ENCODE measurements at regions not wholly inside any gene's neighbourhood (a gene's known extent, or its start where the extent isn't known, plus 50 kb on each side); places are given as distances from the start of the nearest gene placed in this dataset.
"Not testable (repeated sequence)": the region's sequence is repeated elsewhere in the genome, so short reads cannot be mapped to it uniquely, and the experiment has no call there.

GRCh38 chr12:33033999-33034398 lies 137.4 kb upstream of the PKP2 start:
- DNase-seq (ENCODE audit: low spot score) = not testable (repeated sequence)

DNA sequence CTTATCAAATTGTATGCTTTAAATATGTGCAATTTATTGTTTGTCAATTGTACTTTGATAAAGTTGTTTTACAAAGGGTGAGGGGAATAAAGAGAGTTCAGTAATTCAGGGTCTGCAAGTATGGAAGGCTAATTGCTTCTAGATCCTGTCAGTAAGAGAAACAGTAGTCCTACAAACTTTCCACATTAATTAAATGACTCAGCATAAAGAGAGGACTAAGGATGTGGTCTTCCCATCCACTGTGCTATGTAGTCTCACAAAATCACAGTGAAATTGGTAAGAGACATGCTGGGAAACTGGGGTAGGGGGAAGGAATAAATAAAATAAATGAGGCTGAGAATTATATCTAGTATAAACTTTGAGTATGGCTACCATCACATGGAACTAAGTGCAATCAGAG lies 130.2 kb upstream of the PKP2 start:
- DNase-seq (ENCODE audit: low spot score) = no peak

DNA sequence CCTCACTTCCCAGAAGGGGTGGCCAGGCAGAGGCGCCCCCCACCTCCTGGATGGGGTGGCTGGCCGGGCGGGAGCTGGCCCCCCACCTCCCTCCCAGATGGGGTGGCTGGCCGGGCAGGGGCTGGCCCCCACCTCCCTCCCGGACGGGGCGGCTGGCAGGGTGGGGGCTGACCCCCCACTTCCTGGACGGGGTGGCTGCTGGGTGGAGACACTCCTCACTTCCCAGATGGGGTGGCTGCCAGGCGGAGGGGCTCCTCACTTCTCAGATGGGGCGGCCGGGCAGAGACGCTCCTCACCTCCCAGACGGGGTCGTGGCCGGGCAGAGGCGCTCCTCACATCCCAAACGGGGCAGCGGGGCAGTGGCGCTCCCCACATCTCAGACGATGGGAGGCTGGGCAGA lies 126.1 kb upstream of the PKP2 start:
- DNase-seq (ENCODE audit: low spot score) = not testable (repeated sequence)

GRCh38 chr12:33017029-33017428 lies 120.5 kb upstream of the PKP2 start:
- DNase-seq (ENCODE audit: low spot score) = not testable (repeated sequence)

- no peak for DNase-seq (ENCODE audit: low spot score)
Observed at GRCh38 chr12:33012226-33012625, 115.6 kb upstream of the PKP2 start.

DNA sequence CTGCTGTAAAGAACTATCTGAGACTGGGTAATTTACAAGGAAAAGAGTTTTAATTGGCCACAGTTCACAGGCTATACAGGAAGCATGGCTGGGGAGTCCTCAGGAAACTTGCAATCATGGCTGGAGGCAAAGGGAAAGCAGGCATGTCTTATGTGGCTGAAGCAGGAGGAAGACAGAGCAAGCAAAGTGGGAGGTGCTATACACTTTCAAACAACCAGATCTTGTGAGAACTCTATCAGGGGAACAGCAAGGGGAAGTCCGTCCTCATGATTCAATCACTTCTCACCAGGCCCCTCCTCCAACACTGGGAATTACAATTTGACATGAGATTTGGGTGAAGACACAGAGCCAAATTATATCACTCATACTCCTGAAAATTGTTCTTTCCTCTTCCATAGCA lies 109.5 kb upstream of the PKP2 start:
- DNase-seq (ENCODE audit: low spot score) = no peak

- no peak for DNase-seq (ENCODE audit: low spot score)
Observed at GRCh38 chr12:33000016-33000415, 103.4 kb upstream of the PKP2 start.

DNA sequence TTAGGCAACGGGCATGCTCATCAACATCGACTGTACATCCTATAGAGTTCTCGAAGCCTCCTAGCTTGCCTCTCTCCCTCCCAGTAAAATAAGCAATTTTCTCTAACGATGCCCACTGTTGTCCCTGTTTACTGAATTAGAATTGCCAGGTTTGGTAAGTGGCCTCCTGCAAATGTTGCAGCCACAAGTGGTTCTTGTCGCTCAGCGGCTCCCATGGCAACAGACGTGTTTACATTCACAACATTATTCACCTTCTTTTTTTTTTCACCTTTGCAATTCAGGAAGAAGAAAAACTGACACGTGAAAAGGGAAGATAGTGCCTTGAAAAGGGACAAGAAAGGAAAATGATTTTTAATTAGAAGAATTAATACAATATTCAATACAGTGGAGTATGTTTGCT lies 100.9 kb upstream of the PKP2 start:
- no peak for DNase-seq (ENCODE audit: low spot score)

DNA sequence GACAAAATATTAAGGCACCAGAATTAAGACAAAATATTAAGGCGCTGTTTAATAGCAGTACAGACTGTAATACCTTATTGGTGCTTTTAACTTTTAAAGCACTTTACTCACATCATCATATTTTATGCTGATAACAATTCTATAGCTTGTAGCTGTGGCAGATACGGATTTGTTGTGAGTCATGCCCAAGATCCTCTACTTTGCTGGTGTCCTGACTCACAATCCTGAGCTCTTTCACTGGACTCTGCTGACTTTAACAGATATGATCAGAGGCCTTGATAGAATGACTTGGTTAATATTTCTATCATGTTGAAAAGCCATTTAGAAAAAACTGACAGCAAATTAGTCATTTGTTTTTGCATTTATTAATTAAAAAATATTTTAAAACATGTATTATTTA lies 99.0 kb upstream of the PKP2 start:
- no peak for DNase-seq (ENCODE audit: low spot score)

- no peak for DNase-seq (ENCODE audit: low spot score)
Observed at GRCh38 chr12:32993404-32993803, 96.8 kb upstream of the PKP2 start.

GRCh38 chr12:32989705-32990104 lies 93.1 kb upstream of the PKP2 start:
- no peak for DNase-seq (ENCODE audit: low spot score)

- DNase-seq (ENCODE audit: low spot score) = no peak
Observed at GRCh38 chr12:32988982-32989381, 92.4 kb upstream of the PKP2 start.

GRCh38 chr12:32987512-32987911 lies 90.9 kb upstream of the PKP2 start:
- DNase-seq (ENCODE audit: low spot score) = no peak

DNA sequence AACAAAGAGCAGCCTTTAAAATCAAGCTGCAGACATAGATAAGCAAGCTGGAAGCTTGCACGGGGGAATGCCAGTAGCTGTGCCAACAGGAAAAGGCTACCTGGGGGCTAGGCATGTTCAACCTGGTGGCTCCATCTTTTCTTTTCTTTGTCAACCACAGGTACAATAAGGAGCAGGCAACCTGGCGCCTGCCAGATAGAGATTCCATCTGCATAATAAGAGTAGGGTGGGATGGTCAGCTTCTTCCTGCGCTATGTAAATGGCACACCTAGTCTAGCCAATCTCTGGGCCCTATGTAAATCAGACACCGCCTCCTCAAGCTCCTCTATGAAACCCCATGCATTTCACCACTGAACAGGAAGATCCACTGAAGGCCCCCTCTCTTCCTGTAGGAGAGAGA lies 87.4 kb upstream of the PKP2 start:
- DNase-seq (ENCODE audit: low spot score) = no peak

DNA sequence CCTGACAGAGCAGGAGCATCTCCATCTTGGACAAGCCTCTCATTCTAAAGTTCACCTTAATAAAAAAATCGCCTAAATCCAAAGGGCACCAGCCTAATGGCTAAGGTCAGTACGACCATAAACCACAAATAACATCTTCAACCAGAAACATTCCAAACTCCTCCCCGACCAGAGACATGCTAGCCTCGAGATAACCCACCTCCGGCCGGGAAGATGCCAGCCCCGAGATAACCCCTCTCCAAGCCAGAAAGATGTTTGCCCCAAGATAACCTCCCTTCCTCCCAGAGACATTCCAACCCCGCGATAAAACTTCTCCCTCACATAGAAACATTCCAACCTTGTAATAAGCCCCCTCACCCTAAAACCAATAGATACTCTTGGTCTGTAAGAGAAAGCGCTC lies 86.8 kb upstream of the PKP2 start:
- no peak for DNase-seq (ENCODE audit: low spot score)

- no peak for DNase-seq (ENCODE audit: low spot score)
Observed at GRCh38 chr12:32981139-32981538, 84.6 kb upstream of the PKP2 start.

DNA sequence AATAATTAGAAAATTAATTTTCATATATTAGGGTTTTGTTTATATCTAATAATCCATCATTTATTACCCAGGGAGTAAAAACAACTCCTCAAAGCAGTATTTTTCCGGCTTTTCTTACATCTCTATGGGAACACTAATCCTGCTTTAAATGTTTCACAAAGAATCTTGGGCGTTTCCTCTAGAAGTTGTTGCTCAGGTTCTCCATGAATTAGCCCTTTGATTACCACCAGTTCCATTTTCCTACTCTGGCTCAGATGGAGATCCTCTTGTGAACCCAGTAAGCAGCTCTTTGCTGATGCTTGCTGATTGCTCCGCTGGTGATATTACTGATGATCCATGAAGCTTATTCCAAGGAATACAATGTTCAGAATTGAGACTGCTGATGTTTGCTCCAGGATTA lies 78.5 kb upstream of the PKP2 start:
- no peak for DNase-seq (ENCODE audit: low spot score)

DNA sequence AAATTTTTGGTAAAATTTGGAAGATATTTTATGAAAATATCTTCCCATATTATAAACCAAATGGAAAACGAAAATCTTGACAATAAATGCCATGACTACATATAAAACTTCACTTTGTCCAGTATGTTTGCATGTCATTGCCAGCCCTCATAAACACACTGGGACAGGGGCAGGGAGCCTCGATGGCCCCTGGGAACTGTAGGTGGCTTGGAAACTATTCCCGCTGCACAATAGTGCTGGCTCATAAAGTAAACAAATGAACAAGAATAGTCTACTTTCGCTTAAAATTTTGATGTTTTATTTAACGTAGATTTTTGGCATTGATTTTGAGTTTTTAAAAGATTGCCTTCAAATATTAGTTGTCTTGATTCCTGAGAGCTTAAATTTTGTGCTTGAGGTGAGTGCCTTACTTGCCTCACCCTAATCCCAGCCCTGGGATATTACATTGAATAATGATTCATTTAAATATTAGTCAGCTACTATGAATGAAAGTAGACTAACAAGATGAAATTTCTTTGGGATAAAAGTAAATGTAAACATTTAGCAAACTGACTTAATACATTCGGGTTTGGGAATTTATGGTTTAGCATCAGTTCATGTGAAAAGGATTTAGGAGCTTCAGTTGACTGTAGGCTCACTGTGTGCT lies 74.0 kb upstream of the PKP2 start:
- no peak for DNase-seq (ENCODE audit: low spot score)

GRCh38 chr12:32964981-32965585 lies 68.5 kb upstream of the PKP2 start:
- DNase-seq (ENCODE audit: low spot score) = no peak

DNA sequence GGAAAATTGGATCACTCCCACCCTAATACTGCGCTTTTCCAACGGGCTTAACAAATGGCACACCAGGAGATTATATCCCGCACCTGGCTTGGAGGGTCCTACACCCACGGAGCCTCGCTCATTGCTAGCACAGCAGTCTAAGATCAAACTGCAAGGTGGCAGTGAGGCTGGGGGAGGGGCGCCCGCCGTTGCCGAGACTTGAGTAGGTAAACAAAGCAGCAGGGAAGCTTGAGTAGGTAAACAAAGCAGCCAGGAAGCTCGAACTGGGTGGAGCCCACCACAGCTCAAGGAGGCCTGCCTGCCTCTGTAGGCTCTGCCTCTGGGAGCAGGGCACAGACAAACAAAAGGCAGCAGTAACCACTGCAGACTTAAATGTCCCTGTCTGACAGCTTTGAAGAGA lies 59.8 kb upstream of the PKP2 start:
- DNase-seq (ENCODE audit: low spot score) = not testable (repeated sequence)

- DNase-seq (ENCODE audit: low spot score) = no peak
Observed at GRCh38 chr12:32952681-32953080, 56.1 kb upstream of the PKP2 start.

DNA sequence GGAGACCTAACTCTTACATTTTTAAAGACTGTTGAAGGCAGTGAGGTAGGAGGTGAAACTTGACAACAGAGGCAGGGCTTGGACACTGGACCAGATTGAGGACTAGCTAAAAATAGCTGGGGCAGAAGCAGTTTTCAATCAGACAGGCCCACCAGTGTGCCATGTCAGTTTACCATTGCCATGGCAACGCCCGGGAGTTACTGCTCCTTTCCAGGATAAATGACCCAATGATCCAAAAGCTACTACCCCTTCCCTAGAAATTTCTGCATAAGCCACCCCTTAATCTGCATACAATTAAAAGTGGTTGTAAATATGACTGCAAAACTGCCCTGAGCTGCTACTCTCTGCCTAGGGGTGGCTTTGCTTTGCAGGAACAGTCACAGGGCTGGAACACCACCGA lies 53.2 kb upstream of the PKP2 start:
- DNase-seq (ENCODE audit: low spot score) = no peak

GRCh38 chr12:32947206-32948067 lies 50.9 kb upstream of the PKP2 start:
- peak; percentile 15 for DNase-seq (ENCODE audit: low spot score)
